ENCODE measurements at regions not wholly inside any gene's neighbourhood (a gene's known extent, or its start where the extent isn't known, plus 50 kb on each side); places are given as distances from the start of the nearest gene placed in this dataset.

DNA sequence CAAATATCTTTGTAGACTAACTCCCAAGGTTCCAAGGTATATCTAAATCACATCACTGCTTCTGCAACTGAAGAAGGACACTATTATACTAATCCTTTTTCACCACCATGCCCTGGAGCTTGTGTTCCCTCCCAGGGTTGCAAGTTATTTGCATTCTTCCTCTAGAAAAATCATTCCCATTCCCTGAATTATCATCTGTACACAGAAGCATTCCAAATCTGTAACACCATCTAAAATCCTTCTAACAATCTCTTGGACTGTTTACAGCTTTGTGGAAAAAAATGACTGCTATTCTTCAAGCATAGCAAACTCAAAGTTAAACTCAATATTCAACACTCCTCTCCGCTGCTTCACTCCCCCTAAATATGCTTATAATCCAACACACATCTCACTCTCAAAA lies 1570.8 kb upstream of the ADGRL3 start:
- TF ChIP-seq, protein P1, sequence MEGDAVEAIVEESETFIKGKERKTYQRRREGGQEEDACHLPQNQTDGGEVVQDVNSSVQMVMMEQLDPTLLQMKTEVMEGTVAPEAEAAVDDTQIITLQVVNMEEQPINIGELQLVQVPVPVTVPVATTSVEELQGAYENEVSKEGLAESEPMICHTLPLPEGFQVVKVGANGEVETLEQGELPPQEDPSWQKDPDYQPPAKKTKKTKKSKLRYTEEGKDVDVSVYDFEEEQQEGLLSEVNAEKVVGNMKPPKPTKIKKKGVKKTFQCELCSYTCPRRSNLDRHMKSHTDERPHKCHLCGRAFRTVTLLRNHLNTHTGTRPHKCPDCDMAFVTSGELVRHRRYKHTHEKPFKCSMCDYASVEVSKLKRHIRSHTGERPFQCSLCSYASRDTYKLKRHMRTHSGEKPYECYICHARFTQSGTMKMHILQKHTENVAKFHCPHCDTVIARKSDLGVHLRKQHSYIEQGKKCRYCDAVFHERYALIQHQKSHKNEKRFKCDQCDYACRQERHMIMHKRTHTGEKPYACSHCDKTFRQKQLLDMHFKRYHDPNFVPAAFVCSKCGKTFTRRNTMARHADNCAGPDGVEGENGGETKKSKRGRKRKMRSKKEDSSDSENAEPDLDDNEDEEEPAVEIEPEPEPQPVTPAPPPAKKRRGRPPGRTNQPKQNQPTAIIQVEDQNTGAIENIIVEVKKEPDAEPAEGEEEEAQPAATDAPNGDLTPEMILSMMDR (IDR thresholded peaks at IDR 0.05): no peak
- no peak for TF ChIP-seq POLR2A (IDR thresholded peaks at IDR 0.05)

Data from lower leg skin (tissue), 3 donors.